ENCODE measurements at regions not wholly inside any gene's neighbourhood (a gene's known extent, or its start where the extent isn't known, plus 50 kb on each side); places are given as distances from the start of the nearest gene placed in this dataset.

DNA sequence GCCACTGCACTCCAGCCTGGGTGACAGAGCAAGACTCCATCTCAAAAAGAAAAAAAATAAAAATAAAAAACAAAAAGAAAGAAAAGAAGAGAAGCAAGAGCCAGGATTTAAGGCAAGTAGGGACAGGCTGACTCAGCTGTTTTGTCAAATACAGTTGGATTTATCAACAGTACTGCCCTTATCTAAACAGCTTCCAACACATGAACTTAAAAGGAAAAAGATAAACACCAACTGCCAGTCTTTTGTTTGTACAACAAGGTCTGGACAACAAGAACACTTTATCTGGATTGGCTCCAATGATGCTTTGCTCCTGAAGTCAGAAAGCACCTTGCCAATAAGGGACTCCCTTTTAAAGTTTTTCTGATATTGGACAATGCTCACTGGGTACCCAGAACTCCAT lies 886.0 kb downstream of the ADGRL2 start:
- TF ChIP-seq MAX (IDR thresholded peaks at IDR 0.05; ENCODE audit: low read depth, low read length), result no peak
- TF ChIP-seq MYC (IDR thresholded peaks at IDR 0.05; ENCODE audit: low read depth, low read length), result no peak
- no peak for TF ChIP-seq POLR2A (IDR thresholded peaks at IDR 0.05; ENCODE audit: extremely low read depth, insufficient read length)
- TF ChIP-seq CTCF (IDR thresholded peaks at IDR 0.05; ENCODE audit: low read depth, low read length), result no peak
- H3K4me3 ChIP-seq (ENCODE audit: low read depth, low read length), result no peak overlapping the region
- no peak for DNase-seq (ENCODE audit: low read depth)

DNA sequence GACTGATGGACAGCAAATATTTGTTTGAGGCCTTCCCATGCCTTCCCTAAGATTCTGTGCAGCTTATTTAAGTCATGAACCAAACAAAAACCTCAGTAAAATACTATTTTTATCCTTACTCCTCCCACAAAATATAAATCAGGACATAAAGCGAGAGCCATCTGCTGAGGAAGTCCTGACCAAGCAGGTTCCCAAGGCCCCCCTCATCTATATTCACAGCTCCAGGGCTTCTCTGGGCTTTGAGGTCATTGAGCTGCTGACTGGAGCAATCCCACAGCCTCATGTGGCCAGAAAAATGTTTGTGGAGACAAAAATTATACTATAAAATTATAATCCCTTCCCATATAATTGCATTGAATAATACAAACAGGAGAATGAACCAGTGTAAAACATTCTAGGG lies 846.2 kb downstream of the ADGRL2 start:
- H3K4me3 ChIP-seq (ENCODE audit: low read depth, low read length), result no peak overlapping the region
- TF ChIP-seq POLR2A (IDR thresholded peaks at IDR 0.05; ENCODE audit: extremely low read depth, insufficient read length) (no peak), CTCF (IDR thresholded peaks at IDR 0.05; ENCODE audit: low read depth, low read length) (no peak), MYC (IDR thresholded peaks at IDR 0.05; ENCODE audit: low read depth, low read length) (no peak), MAX (IDR thresholded peaks at IDR 0.05; ENCODE audit: low read depth, low read length) (no peak)
- no peak for DNase-seq (ENCODE audit: low read depth)

- no peak for DNase-seq (ENCODE audit: low read depth)
- TF ChIP-seq POLR2A (IDR thresholded peaks at IDR 0.05; ENCODE audit: extremely low read depth, insufficient read length) (no peak), MAX (IDR thresholded peaks at IDR 0.05; ENCODE audit: low read depth, low read length) (no peak), MYC (IDR thresholded peaks at IDR 0.05; ENCODE audit: low read depth, low read length) (no peak), CTCF (IDR thresholded peaks at IDR 0.05; ENCODE audit: low read depth, low read length) (no peak)
- no peak overlapping the region for H3K4me3 ChIP-seq (ENCODE audit: low read depth, low read length)
These were observed 845.6 kb downstream of the ADGRL2 start for GRCh38 chr1:82646336-82646735.

GRCh38 chr1:82644186-82644915 lies 843.6 kb downstream of the ADGRL2 start:
- TF ChIP-seq POLR2A (IDR thresholded peaks at IDR 0.05; ENCODE audit: extremely low read depth, insufficient read length), result no peak
- TF ChIP-seq MYC (IDR thresholded peaks at IDR 0.05; ENCODE audit: low read depth, low read length), result no peak
- TF ChIP-seq CTCF (IDR thresholded peaks at IDR 0.05; ENCODE audit: low read depth, low read length), result no peak
- no peak for TF ChIP-seq MAX (IDR thresholded peaks at IDR 0.05; ENCODE audit: low read depth, low read length)

DNA sequence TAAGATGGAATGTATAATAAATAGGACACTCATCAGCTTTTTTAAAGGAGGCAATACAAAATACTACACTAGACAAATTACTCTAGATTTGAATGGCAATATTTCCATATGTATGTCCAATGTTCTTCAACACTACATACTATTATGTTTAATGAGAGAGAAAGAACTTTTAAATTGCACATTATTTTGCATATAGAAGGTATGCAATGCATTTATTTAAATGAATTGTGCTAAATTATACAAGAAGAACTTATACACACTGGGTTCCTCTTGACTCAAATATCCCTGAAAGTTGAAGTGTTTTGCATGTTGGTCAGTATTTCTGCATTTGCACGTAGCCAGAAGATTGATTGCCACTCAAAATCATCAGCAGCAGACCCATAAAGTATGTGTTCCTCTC lies 839.6 kb downstream of the ADGRL2 start:
- TF ChIP-seq MAX (IDR thresholded peaks at IDR 0.05; ENCODE audit: low read depth, low read length) (no peak), CTCF (IDR thresholded peaks at IDR 0.05; ENCODE audit: low read depth, low read length) (no peak), MYC (IDR thresholded peaks at IDR 0.05; ENCODE audit: low read depth, low read length) (no peak), POLR2A (IDR thresholded peaks at IDR 0.05; ENCODE audit: extremely low read depth, insufficient read length) (no peak)
- no peak for DNase-seq (ENCODE audit: low read depth)
- H3K4me3 ChIP-seq (ENCODE audit: low read depth, low read length), result no peak overlapping the region

More at GRCh38 chr1:82644186-82644915, 843.6 kb downstream of the ADGRL2 start:
- no peak for DNase-seq (ENCODE audit: low read depth)
- H3K4me3 ChIP-seq (ENCODE audit: low read depth, low read length), result no peak overlapping the region

Data from NB4 (cell line).